H1 (cell line): ENCODE measurements at regions not wholly inside any gene's neighbourhood (a gene's known extent, or its start where the extent isn't known, plus 50 kb on each side); places are given as distances from the start of the nearest gene placed in this dataset.

Source experiments
- CTCF ChIA-PET: fragments of 300-600 bp; sonication (Branson Sonifier 250); formaldehyde crosslinking; loops from one replicate; lab custom pipeline; 2021; ENCODE audit not compliant: partially characterized antibody; lab: Charles Lee
- POLR2A ChIA-PET: fragments of 300-600 bp; sonication (Branson Sonifier 250); formaldehyde crosslinking; loops from one replicate; lab custom pipeline; 2021; ENCODE audit warnings: inconsistent platforms; ENCODE audit not compliant: partially characterized antibody; lab: Charles Lee
- DNase-seq, 2 experiments: peaks; one replicate each; pipeline versions ENCODE4 v3.0.0 to v3.0.0-alpha.2; 2010 to 2022; ENCODE audit warnings: low spot score in 2 of 2, low read depth in 1 of 2, mixed read lengths in 1 of 2
- FAIRE-seq: peaks from 2 replicates; lab custom pipeline; 2011; peaks lifted over from hg19 to GRCh38; lab: Jason Lieb, UNC
- H2AFZ ChIP-seq: 2 replicates; pipeline ENCODE4 v1.8.1; 2012; ENCODE audit warnings: low read length, inconsistent platforms
- H2AK5ac ChIP-seq: 2 replicates; pipeline ENCODE4 v1.6.1; 2013; ENCODE audit warnings: low read depth, low read length
- H2BK120ac ChIP-seq: replicated peaks from 2 replicates; pipeline ENCODE3; 2013; ENCODE audit warnings: low read depth, low read length, inconsistent platforms
- H2BK12ac ChIP-seq: 2 replicates; pipeline ENCODE4 v1.6.1; 2013; ENCODE audit warnings: low read depth, low read length
- H2BK15ac ChIP-seq: 2 replicates; pipeline ENCODE4 v1.6.1; 2013; ENCODE audit warnings: low read length
- H2BK20ac ChIP-seq: 2 replicates; pipeline ENCODE4 v1.6.1; 2013; ENCODE audit warnings: low read length
- H2BK5ac ChIP-seq: 2 replicates; pipeline ENCODE4 v1.6.1; 2013; ENCODE audit warnings: low read depth, low read length
- H3K14ac ChIP-seq: 2 replicates; pipeline ENCODE4 v1.6.1; 2013; ENCODE audit warnings: inconsistent platforms; ENCODE audit not compliant: insufficient read length
- H3K18ac ChIP-seq: 2 replicates; pipeline ENCODE4 v1.6.1; 2013; ENCODE audit warnings: low read length; ENCODE audit errors: extremely low read depth
- H3K23ac ChIP-seq: 2 replicates; pipeline ENCODE4 v1.6.1; 2013; ENCODE audit warnings: inconsistent platforms; ENCODE audit not compliant: insufficient read length
- H3K23me2 ChIP-seq: 2 replicates; pipeline ENCODE4 v1.6.1; 2013; ENCODE audit warnings: low read depth, low read length
- H3K27ac ChIP-seq: 2 replicates; pipeline ENCODE4 v1.6.1; 2011; ENCODE audit warnings: low read depth, low read length, inconsistent platforms
- H3K27me3 ChIP-seq, 4 experiments: replicated peaks in 1 of 4; 1 replicate in 1 of 4; 2 replicates in 3 of 4; pipeline versions ENCODE4 v1.6.1 to v1.8.1; 2011 to 2013; ENCODE audit warnings: low read length in 3 of 4, mild to moderate bottlenecking in 3 of 4, inconsistent platforms in 2 of 4, mixed read lengths in 2 of 4, moderate library complexity in 1 of 4; ENCODE audit not compliant: control insufficient read depth in 3 of 4, insufficient read depth in 3 of 4; ENCODE audit errors: extremely low read depth in 1 of 4
- H3K36me3 ChIP-seq, 4 experiments: 2 replicates each; pipeline versions ENCODE4 v1.6.1 to v1.8.1; 2011 to 2013; ENCODE audit warnings: mild to moderate bottlenecking in 4 of 4, low read length in 3 of 4, moderate library complexity in 2 of 4, control low read depth in 1 of 4, inconsistent platforms in 1 of 4; ENCODE audit not compliant: insufficient read depth in 4 of 4, control insufficient read depth in 2 of 4
- H3K4ac ChIP-seq: replicated peaks from 2 replicates; pipeline ENCODE3; 2013; ENCODE audit warnings: low read length, low read depth, mixed read lengths, inconsistent platforms; ENCODE audit not compliant: insufficient read length
- H3K4me1 ChIP-seq, 4 experiments: replicated peaks in 1 of 4; 1 replicate in 1 of 4; 2 replicates in 3 of 4; pipeline versions ENCODE4 v1.6.1 to v1.8.1; 2011 to 2013; ENCODE audit warnings: low read length in 3 of 4, inconsistent platforms in 2 of 4, mixed read lengths in 1 of 4; ENCODE audit not compliant: insufficient read depth in 4 of 4, control insufficient read depth in 3 of 4
- H3K4me2 ChIP-seq, 2 experiments: 2 replicates each; pipeline versions ENCODE4 v1.6.1 to v1.8.1; 2011 to 2013; ENCODE audit warnings: low read depth in 2 of 2, low read length in 2 of 2, control low read depth in 1 of 2, inconsistent platforms in 1 of 2, mild to moderate bottlenecking in 1 of 2; ENCODE audit not compliant: insufficient read depth in 1 of 2
- H3K4me3 ChIP-seq, 4 experiments: fragments of 200-600, 300-600 bp in 1 of 4; sonication (generic), shearing (Covaris generic), sonication (Bioruptor Twin) in 1 of 4; 2 replicates each; pipeline versions ENCODE4 v1.5.1 to v1.8.1; 2011 to 2016; ENCODE audit warnings: low read length in 4 of 4, low read depth in 3 of 4, control low read depth in 2 of 4, inconsistent platforms in 2 of 4, mild to moderate bottlenecking in 2 of 4, mixed read lengths in 1 of 4, moderate library complexity in 1 of 4; ENCODE audit not compliant: insufficient read depth in 2 of 4; ENCODE audit errors: extremely low read depth in 1 of 4
- H3K56ac ChIP-seq: replicated peaks from 2 replicates; pipeline ENCODE3; 2013; ENCODE audit warnings: low read depth, mild to moderate bottlenecking, mixed read lengths, low read length, inconsistent platforms; ENCODE audit not compliant: insufficient read length
- H3K79me1 ChIP-seq: 2 replicates; pipeline ENCODE4 v1.6.1; 2013; ENCODE audit warnings: low read depth, low read length, control low read depth
- H3K79me2 ChIP-seq, 2 experiments: 2 replicates each; pipeline versions ENCODE4 v1.6.1 to v1.8.1; 2012 to 2013; ENCODE audit warnings: low read length in 2 of 2, mild to moderate bottlenecking in 2 of 2, inconsistent platforms in 1 of 2; ENCODE audit not compliant: insufficient read depth in 2 of 2, control insufficient read depth in 1 of 2
- H3K9ac ChIP-seq, 4 experiments: replicated peaks in 1 of 4; 1 replicate in 1 of 4; 2 replicates in 3 of 4; pipeline versions ENCODE4 v1.6.1 to v1.8.1; 2011 to 2013; ENCODE audit warnings: low read depth in 3 of 4, low read length in 3 of 4, control low read depth in 2 of 4, mild to moderate bottlenecking in 2 of 4, moderate library complexity in 2 of 4, inconsistent platforms in 1 of 4; ENCODE audit errors: extremely low read depth in 1 of 4
- H3K9me3 ChIP-seq, 2 experiments: 2 replicates each; pipeline versions ENCODE4 v1.6.1 to v1.8.1; 2012 to 2013; ENCODE audit warnings: mild to moderate bottlenecking in 2 of 2, moderate library complexity in 2 of 2, control low read depth in 1 of 2, inconsistent platforms in 1 of 2, low read depth in 1 of 2, low read length in 1 of 2, mixed read lengths in 1 of 2; ENCODE audit not compliant: insufficient read depth in 2 of 2
- H4K20me1 ChIP-seq, 2 experiments: replicated peaks in 1 of 2; 2 replicates each; pipeline versions ENCODE3 to v1.8.1; 2011 to 2013; ENCODE audit warnings: inconsistent platforms in 2 of 2, low read length in 2 of 2, mild to moderate bottlenecking in 1 of 2; ENCODE audit not compliant: insufficient read depth in 2 of 2, control insufficient read depth in 1 of 2
- H4K5ac ChIP-seq: 2 replicates; pipeline ENCODE4 v1.6.1; 2013; ENCODE audit warnings: low read length, low read depth, mixed read lengths, inconsistent platforms; ENCODE audit not compliant: insufficient read length
- H4K8ac ChIP-seq: 2 replicates; pipeline ENCODE4 v1.8.0; 2013; ENCODE audit warnings: mild to moderate bottlenecking, moderate library complexity, low read length, inconsistent platforms; ENCODE audit not compliant: insufficient read depth; ENCODE audit errors: extremely low read depth
- H4K91ac ChIP-seq: replicated peaks from 2 replicates; pipeline ENCODE3; 2013; ENCODE audit warnings: low read length, mixed read lengths, inconsistent platforms; ENCODE audit not compliant: insufficient read length
- JUND ChIP-seq: IDR thresholded peaks from 2 replicates; pipeline ENCODE4 v1.6.1; 2011; ENCODE audit warnings: mild to moderate bottlenecking, improper control_type of control experiment, low read length
- POLR2AphosphoS5 ChIP-seq: IDR thresholded peaks from 2 replicates; pipeline ENCODE4 v1.6.1; 2011; ENCODE audit warnings: low read depth, low read length
- WGBS, 2 experiments: shearing (Covaris generic) in 1 of 2; methylation state at CpG; one replicate each; pipeline versions ENCODE4 v1.1.6 to v1.1.7; 2013 to 2015; ENCODE audit warnings: low lambda C conversion rate in 2 of 2, mixed read lengths in 2 of 2, inconsistent platforms in 1 of 2, low coverage in 1 of 2, missing lambda C conversion rate in 1 of 2; ENCODE audit not compliant: insufficient replicate concordance in 2 of 2, insufficient coverage in 1 of 2, insufficient read length in 1 of 2; ENCODE audit errors: extremely low coverage in 1 of 2, missing lambda C conversion rate in 1 of 2; 5-methylcytosine and 5-hydroxymethylcytosine counted together

- H4K8ac ChIP-seq = no peak overlapping the region
- H2BK120ac ChIP-seq = no peak overlapping the region
- H3K4me3 ChIP-seq = no peak overlapping the region
- no peaks in the 10 kb centered on the region for H3K79me1 ChIP-seq
- TF ChIP-seq POLR2AphosphoS5 (no peak), JUND (no peak)
- H3K23me2 ChIP-seq = no peaks in the 10 kb centered on the region; the same call in 1 of the 2 replicates
- H3K4ac ChIP-seq = no peak overlapping the region
- no peak overlapping the region for H3K14ac ChIP-seq
- no peak overlapping the region for H3K27ac ChIP-seq
- H3K36me3 ChIP-seq = no peaks in the 10 kb centered on the region
- no peak overlapping the region for H4K5ac ChIP-seq
- no peak overlapping the region for H2BK5ac ChIP-seq
- H2AK5ac ChIP-seq = no peak overlapping the region
- H3K27me3 ChIP-seq = no peaks in the 10 kb centered on the region; a peak in 1 of 7 replicates
- H3K18ac ChIP-seq = no peak overlapping the region
- H4K91ac ChIP-seq = no peak overlapping the region
- H3K4me2 ChIP-seq = no peak overlapping the region
- no peaks in the 10 kb centered on the region for H3K79me2 ChIP-seq
- H3K4me1 ChIP-seq = peaks cover 0 to 10% (median 6%) of the 10 kb centered on the region in 4 experiments; a peak in 3 of 7 replicates
- no peak overlapping the region for H3K56ac ChIP-seq
- no peaks in the 10 kb centered on the region for H3K9me3 ChIP-seq
- 89% methylated on average over 12 of the region's 12 CpGs; no CpG with 5 or more reads in 1 of the 2 experiments for WGBS, 2 experiments
- H2BK20ac ChIP-seq = no peak overlapping the region
- no peak overlapping the region for H3K23ac ChIP-seq
- no peak overlapping the region for H2BK15ac ChIP-seq
- H2BK12ac ChIP-seq = no peak overlapping the region
- no peak overlapping the region for H2AFZ ChIP-seq
- POLR2A ChIA-PET = no interaction called here
- CTCF ChIA-PET = no interaction called here
- no peak overlapping the region for H3K9ac ChIP-seq
- no peaks in the 10 kb centered on the region for H4K20me1 ChIP-seq
- no peak for DNase-seq
- no peak for FAIRE-seq
These were observed 371.1 kb upstream of the ID2 start for GRCh38 chr2:8310557-8311455.
